PC-9 (cell line): ENCODE measurements at regions not wholly inside any gene's neighbourhood (a gene's known extent, or its start where the extent isn't known, plus 50 kb on each side); places are given as distances from the start of the nearest gene placed in this dataset.

Experiments
- BruUV-seq: library from RNA; stranded (reverse); fragments of 400-500 nt; replicated peaks from 2 replicates; lab custom pipeline; 2021; lab: Mats Ljungman, UMichigan
- CTCF ChIA-PET: fragments of 300-600 bp; sonication (Branson Sonifier 250); formaldehyde crosslinking; loops from one replicate; lab custom pipeline; 2022; ENCODE audit warnings: antibody characterized with exemption; lab: Charles Lee
- POLR2A ChIA-PET: fragments of 300-600 bp; sonication (Branson Sonifier 250); formaldehyde crosslinking; loops from one replicate; lab custom pipeline; 2022; ENCODE audit warnings: antibody characterized with exemption; ENCODE audit not compliant: unreplicated experiment; lab: Charles Lee
- DNase-seq, 2 experiments: peaks; one replicate each; pipeline versions ENCODE4 v3.0.0 to v3.0.0-alpha.2; 2015 to 2022; ENCODE audit warnings: mixed read lengths in 1 of 2
- H2AFZ ChIP-seq: fragments of 200-600 bp; sonication (generic); 2 replicates; pipeline ENCODE4 v1.8.1; 2017; ENCODE audit warnings: antibody characterized with exemption
- H3F3A ChIP-seq: fragments of 200-600 bp; sonication (generic); 2 replicates; pipeline ENCODE4 v1.8.1; 2017; ENCODE audit warnings: antibody characterized with exemption, mild to moderate bottlenecking, low read depth; ENCODE audit not compliant: insufficient read depth
- H3K27ac ChIP-seq: fragments of 200-600 bp; sonication (generic); 2 replicates; pipeline ENCODE4 v1.6.1; 2016; ENCODE audit warnings: mixed run types
- H3K27me3 ChIP-seq: fragments of 200-600 bp; sonication (generic); 2 replicates; pipeline ENCODE4 v1.6.1; 2016; ENCODE audit warnings: low read depth, mixed run types; ENCODE audit not compliant: insufficient read depth
- H3K36me3 ChIP-seq: fragments of 200-600 bp; sonication (generic); 2 replicates; pipeline ENCODE4 v1.6.1; 2016; ENCODE audit warnings: low read depth, mixed run types
- H3K4me1 ChIP-seq: fragments of 200-600 bp; sonication (generic); replicated peaks from 2 replicates; pipeline ENCODE4 v1.6.1; 2016; ENCODE audit warnings: mixed run types; ENCODE audit not compliant: insufficient read depth
- H3K4me2 ChIP-seq: fragments of 200-600 bp; sonication (generic); 2 replicates; pipeline ENCODE4 v1.6.1; 2017; ENCODE audit warnings: mixed run types
- H3K4me3 ChIP-seq: fragments of 200-600 bp; sonication (generic); 2 replicates; pipeline ENCODE4 v1.6.1; 2016; ENCODE audit warnings: mixed run types
- H3K79me2 ChIP-seq: fragments of 200-600 bp; sonication (generic); 2 replicates; pipeline ENCODE4 v1.6.1; 2017; ENCODE audit warnings: low read depth, mixed run types
- H3K9me2 ChIP-seq: fragments of 200-600 bp; sonication (generic); 2 replicates; pipeline ENCODE4 v1.8.1; 2017; ENCODE audit warnings: mild to moderate bottlenecking; ENCODE audit not compliant: insufficient read depth
- H3K9me3 ChIP-seq: fragments of 200-600 bp; sonication (generic); 2 replicates; pipeline ENCODE4 v1.8.1; 2016; ENCODE audit warnings: low read depth; ENCODE audit not compliant: insufficient read depth
- H4K20me1 ChIP-seq: fragments of 200-600 bp; sonication (generic); 2 replicates; pipeline ENCODE4 v1.8.1; 2017; ENCODE audit not compliant: insufficient read depth
- EZH2 ChIP-seq: fragments of 200-600 bp; sonication (generic); IDR thresholded peaks from 2 replicates; pipeline ENCODE4 v1.8.0; 2017; ENCODE audit warnings: antibody characterized with exemption, low read depth
- intact Hi-C: fragments of 100-400 bp; cut with micrococcal nuclease; formaldehyde crosslinking; loops from one replicate; pipeline ENCODE4 v1.10.0; 2022; ENCODE audit not compliant: unreplicated experiment
- TF ChIP-seq, protein P1 (sequence below): fragments of 200-600 bp; sonication (generic); conservative IDR thresholded peaks from 2 replicates; pipeline ENCODE4 v1.6.1; 2017; ENCODE audit warnings: mixed run types, antibody characterized with exemption, mild to moderate bottlenecking, moderate library complexity

DNA sequence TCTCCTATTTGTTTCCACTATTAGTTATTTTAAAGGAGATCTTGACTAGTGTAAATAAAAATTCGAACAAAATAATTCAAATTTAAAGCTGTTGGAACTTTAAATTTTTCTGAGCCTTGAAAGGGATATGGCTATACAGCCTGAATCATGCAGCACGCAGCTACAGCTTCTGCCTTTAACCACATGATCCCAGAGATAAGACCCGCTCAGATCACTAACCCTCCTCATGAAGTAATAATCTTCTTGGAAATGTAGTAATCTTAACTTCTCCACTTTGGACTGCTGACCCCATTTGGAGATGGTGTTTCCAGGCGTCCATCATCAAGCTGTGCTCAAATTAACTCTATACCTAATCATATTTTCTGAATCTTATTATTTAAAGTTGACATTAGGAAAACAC, 336.6 kb downstream of the DSC3 start:
- Histone ChIP-seq H3K9me2 (no peaks in the 10 kb centered on the region), H3K9me3 (no peaks in the 10 kb centered on the region), H3K27me3 (no peaks in the 10 kb centered on the region), H3K36me3 (no peaks in the 10 kb centered on the region), H3K4me1 (no peaks in the 10 kb centered on the region), H3K27ac (no peak overlapping the region), H3K4me2 (no peak overlapping the region), H4K20me1 (no peaks in the 10 kb centered on the region), H3K79me2 (no peaks in the 10 kb centered on the region), H3F3A (no peaks in the 10 kb centered on the region), H2AFZ (no peak overlapping the region), H3K4me3 (no peak overlapping the region)
- ChIA-PET POLR2A (no interaction called here), CTCF (no interaction called here)
- no peak for DNase-seq
- no peak for TF ChIP-seq EZH2
- intact Hi-C loops = no loop called here
- BruUV-seq = no TSS peak

DNA sequence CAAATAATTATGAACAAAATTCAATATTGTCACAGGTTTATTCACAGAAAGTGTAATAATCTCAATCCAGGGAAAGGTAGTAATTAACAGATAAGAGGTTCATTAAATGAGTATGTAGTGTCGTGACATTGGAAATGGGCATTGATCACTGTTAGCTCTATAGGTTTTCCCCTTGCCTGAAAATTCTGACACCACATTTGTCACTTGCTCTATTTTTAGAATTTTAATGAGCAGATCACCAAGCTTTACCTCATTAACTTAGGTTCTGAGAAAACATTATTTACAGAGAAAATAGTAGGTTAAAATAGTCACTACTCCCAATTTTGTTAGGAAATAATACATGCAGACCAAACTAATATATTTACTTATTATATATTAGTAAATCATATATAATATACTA, 344.0 kb downstream of the DSC3 start:
- no peak overlapping the region for H2AFZ ChIP-seq
- no peaks in the 10 kb centered on the region for H3K4me1 ChIP-seq
- H3K27me3 ChIP-seq = no peaks in the 10 kb centered on the region
- H3K27ac ChIP-seq = no peak overlapping the region
- no peaks in the 10 kb centered on the region for H3K9me3 ChIP-seq
- ChIA-PET CTCF (no interaction called here), POLR2A (no interaction called here)
- BruUV-seq = no TSS peak
- H3K4me2 ChIP-seq = no peak overlapping the region
- DNase-seq = no peak
- H3F3A ChIP-seq = no peaks in the 10 kb centered on the region
- no peak overlapping the region for H3K4me3 ChIP-seq
- no peaks in the 10 kb centered on the region for H3K79me2 ChIP-seq
- TF ChIP-seq EZH2 = no peak
- TF ChIP-seq, protein P1, sequence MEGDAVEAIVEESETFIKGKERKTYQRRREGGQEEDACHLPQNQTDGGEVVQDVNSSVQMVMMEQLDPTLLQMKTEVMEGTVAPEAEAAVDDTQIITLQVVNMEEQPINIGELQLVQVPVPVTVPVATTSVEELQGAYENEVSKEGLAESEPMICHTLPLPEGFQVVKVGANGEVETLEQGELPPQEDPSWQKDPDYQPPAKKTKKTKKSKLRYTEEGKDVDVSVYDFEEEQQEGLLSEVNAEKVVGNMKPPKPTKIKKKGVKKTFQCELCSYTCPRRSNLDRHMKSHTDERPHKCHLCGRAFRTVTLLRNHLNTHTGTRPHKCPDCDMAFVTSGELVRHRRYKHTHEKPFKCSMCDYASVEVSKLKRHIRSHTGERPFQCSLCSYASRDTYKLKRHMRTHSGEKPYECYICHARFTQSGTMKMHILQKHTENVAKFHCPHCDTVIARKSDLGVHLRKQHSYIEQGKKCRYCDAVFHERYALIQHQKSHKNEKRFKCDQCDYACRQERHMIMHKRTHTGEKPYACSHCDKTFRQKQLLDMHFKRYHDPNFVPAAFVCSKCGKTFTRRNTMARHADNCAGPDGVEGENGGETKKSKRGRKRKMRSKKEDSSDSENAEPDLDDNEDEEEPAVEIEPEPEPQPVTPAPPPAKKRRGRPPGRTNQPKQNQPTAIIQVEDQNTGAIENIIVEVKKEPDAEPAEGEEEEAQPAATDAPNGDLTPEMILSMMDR = no peak
- no peaks in the 10 kb centered on the region for H3K36me3 ChIP-seq
- H3K9me2 ChIP-seq = no peaks in the 10 kb centered on the region
- H4K20me1 ChIP-seq = no peaks in the 10 kb centered on the region
- intact Hi-C loops = no loop called here

DNA sequence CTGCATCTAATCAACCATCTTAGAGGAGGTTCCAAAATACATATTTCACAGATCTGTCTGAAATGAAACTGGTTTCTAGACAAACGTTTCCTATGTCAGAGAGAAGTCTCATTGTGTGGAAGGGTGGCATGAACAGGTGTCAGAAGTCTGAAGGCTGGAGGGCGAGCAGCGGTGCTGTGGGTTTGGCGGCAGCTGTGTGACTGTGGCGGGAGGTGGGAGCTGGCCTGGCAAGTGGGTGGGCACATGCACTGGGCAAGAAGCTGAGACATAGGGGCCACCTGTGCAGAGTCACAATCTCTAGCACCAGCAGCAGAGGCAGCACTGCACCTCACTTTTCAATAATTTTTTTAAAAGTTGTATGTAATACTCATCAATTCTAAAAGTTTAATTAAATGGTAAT, 346.3 kb downstream of the DSC3 start:
- no peaks in the 10 kb centered on the region for H4K20me1 ChIP-seq
- H3K9me2 ChIP-seq = no peaks in the 10 kb centered on the region
- H3K4me2 ChIP-seq = no peak overlapping the region
- BruUV-seq = no TSS peak
- no peak overlapping the region for H2AFZ ChIP-seq
- H3K27me3 ChIP-seq = no peaks in the 10 kb centered on the region
- no peak overlapping the region for H3K4me3 ChIP-seq
- POLR2A ChIA-PET = no interaction called here
- H3K4me1 ChIP-seq = no peaks in the 10 kb centered on the region
- no peaks in the 10 kb centered on the region for H3K79me2 ChIP-seq
- H3F3A ChIP-seq = no peaks in the 10 kb centered on the region
- no peak for DNase-seq
- TF ChIP-seq, protein P1 = no peak
- no peak for TF ChIP-seq EZH2
- H3K27ac ChIP-seq = no peak overlapping the region
- no peaks in the 10 kb centered on the region for H3K9me3 ChIP-seq
- CTCF ChIA-PET = no interaction called here
- intact Hi-C loops = no loop called here
- no peaks in the 10 kb centered on the region for H3K36me3 ChIP-seq

DNA sequence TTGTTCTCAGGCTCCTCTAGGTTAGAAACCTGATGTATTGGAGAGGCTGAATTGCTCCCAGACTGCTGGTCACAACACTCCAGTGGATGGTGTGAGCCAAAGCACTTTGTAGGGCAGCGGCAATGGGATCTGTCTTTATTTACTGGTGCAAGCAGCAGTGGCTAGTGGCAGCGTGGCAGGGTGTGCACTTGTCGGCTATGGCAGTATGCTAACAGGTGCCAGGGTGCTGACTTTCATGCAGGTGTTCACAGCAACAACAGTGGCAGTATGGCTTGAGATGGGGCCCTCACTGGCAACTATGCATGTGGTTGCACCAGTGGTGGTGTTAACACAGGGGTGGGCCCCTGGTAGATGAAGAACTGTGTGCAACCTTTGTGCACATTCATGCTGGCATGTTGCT, 347.8 kb downstream of the DSC3 start:
- H3K4me3 ChIP-seq = no peak overlapping the region
- no peak for TF ChIP-seq EZH2
- TF ChIP-seq, protein P1 = no peak
- H3F3A ChIP-seq = no peaks in the 10 kb centered on the region
- no peak overlapping the region for H3K4me2 ChIP-seq
- H3K9me2 ChIP-seq = no peaks in the 10 kb centered on the region
- no peak overlapping the region for H2AFZ ChIP-seq
- H3K27me3 ChIP-seq = no peaks in the 10 kb centered on the region
- no peaks in the 10 kb centered on the region for H3K36me3 ChIP-seq
- no peaks in the 10 kb centered on the region for H3K79me2 ChIP-seq
- H3K27ac ChIP-seq = no peak overlapping the region
- no peak for DNase-seq
- no peaks in the 10 kb centered on the region for H3K4me1 ChIP-seq
- ChIA-PET CTCF (no interaction called here), POLR2A (no interaction called here)
- no TSS peak for BruUV-seq
- H4K20me1 ChIP-seq = no peaks in the 10 kb centered on the region
- intact Hi-C loops = no loop called here
- no peaks in the 10 kb centered on the region for H3K9me3 ChIP-seq
